ENCODE measurements at regions not wholly inside any gene's neighbourhood (a gene's known extent, or its start where the extent isn't known, plus 50 kb on each side); places are given as distances from the start of the nearest gene placed in this dataset.
A peak's percentile ranks its signal among the peaks of the same experiment; 100 is the strongest.

DNA sequence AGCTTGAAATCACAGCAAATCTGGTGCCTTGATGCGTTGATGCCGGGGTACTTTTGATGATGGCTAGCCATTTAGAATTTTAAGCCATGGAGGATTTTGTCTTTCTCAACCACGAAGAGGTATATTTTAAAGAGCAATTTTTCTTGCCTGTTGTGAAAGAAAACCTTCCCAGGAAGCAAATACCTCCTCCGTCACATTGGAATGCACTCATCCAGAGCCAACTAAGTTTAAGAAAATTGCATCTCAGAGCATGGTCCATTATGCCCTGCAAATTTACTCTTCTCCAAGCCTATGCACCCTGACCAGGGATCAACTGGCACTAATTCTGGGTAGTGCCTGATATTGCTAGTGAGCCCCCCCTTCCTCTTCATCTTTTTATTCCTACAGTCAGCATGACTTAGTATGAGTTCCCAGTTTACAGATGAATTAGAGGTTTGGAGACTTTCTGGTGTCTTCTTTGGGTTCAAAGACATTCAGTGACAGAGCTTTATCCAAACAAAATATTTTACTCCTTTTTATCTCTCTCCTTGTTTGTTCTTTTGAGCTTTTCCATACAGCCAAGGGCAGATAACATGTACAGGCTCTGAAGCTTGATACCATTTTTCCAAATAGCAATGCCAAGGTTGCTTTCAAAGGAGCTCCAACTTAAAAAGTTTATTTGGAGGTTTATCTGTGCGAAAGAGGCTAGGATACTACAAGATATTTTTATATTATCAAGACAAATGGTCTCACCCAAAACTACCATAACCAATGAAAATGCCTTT is 56.6 kb upstream of the ANK3 start:
- intact Hi-C loops (cut with micrococcal nuclease; ENCODE audit: unreplicated experiment): loop anchor here (5.0 kb wide), 1 partner anchor 96 kb away; no protein-coding TSS in a partner anchor
- BruUV-seq (replicated peaks): no TSS peak
- H3K36me3 ChIP-seq (ENCODE audit: insufficient read depth, low read length, poor library complexity, severe bottlenecking): no peaks in the 10 kb centered on the region
- ChIA-PET POLR2A (ENCODE audit: low non-redundant PET) (no interaction called here), CTCF (interaction anchor here (0.7 kb wide), 1 partner anchor 212 kb away, joined by 3 read pairs; no protein-coding TSS in a partner anchor)
- no peaks in the 10 kb centered on the region for H3K27me3 ChIP-seq (replicated peaks; ENCODE audit: insufficient read depth, low read depth, low read length, poor library complexity)
- peaks cover 25% of the 10 kb centered on the region for H3K4me1 ChIP-seq (ENCODE audit: insufficient read depth, low read length, poor library complexity, severe bottlenecking)
- no peak for TF ChIP-seq EZH2 (IDR thresholded peaks at IDR 0.05; ENCODE audit: borderline replicate concordance, low read depth, low read length, poor library complexity, severe bottlenecking)
- TF ChIP-seq, protein P1, sequence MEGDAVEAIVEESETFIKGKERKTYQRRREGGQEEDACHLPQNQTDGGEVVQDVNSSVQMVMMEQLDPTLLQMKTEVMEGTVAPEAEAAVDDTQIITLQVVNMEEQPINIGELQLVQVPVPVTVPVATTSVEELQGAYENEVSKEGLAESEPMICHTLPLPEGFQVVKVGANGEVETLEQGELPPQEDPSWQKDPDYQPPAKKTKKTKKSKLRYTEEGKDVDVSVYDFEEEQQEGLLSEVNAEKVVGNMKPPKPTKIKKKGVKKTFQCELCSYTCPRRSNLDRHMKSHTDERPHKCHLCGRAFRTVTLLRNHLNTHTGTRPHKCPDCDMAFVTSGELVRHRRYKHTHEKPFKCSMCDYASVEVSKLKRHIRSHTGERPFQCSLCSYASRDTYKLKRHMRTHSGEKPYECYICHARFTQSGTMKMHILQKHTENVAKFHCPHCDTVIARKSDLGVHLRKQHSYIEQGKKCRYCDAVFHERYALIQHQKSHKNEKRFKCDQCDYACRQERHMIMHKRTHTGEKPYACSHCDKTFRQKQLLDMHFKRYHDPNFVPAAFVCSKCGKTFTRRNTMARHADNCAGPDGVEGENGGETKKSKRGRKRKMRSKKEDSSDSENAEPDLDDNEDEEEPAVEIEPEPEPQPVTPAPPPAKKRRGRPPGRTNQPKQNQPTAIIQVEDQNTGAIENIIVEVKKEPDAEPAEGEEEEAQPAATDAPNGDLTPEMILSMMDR (conservative IDR thresholded peaks at IDR 0.05; ENCODE audit: low read depth, low read length): no peak
- H3K9me3 ChIP-seq (ENCODE audit: low read depth, low read length, poor library complexity, severe bottlenecking): no peaks in the 10 kb centered on the region
- DNase-seq (ENCODE audit: low spot score): no peak
- H3K27ac ChIP-seq (ENCODE audit: low read depth, low read length, poor library complexity, severe bottlenecking): no peak overlapping the region
- H3K4me3 ChIP-seq (ENCODE audit: low read depth, low read length, poor library complexity, severe bottlenecking): no peak overlapping the region

DNA sequence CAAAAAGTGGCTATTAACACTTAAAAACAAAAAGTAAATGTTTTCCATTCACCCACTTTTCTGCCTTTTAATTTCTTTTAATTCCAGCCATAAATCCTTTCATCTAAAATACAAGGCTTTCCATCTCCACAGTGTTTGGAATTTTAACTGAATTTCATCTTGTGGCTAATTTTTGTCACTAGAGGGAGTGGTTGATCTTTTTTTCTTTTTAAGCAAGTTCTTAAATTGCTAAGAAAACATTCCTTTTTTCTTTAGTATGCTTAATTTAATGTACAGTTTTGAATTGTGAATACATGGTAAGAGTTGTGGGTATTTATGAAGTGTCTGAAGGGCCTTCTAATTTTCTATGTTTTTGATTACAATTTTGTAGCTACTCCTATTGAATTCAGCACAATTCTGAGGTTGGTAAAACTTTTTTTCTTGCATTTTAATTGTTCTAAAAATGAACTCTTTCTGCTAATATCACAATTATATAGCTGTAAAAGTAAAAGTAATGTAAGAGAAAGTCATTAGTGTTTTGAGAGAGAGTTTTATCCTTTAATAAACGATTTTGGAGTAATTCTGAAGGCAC is 54.9 kb upstream of the ANK3 start:
- TF ChIP-seq, protein P1 (conservative IDR thresholded peaks at IDR 0.05; ENCODE audit: low read depth, low read length): peak; percentile 79
- TF ChIP-seq EZH2 (IDR thresholded peaks at IDR 0.05; ENCODE audit: borderline replicate concordance, low read depth, low read length, poor library complexity, severe bottlenecking): no peak
- no peaks in the 10 kb centered on the region for H3K36me3 ChIP-seq (ENCODE audit: insufficient read depth, low read length, poor library complexity, severe bottlenecking)
- intact Hi-C loops (cut with micrococcal nuclease; ENCODE audit: unreplicated experiment): loop anchor here (1.0 to 5.0 kb wide), 4 partner anchors 98 to 817 kb away; no protein-coding TSS in a partner anchor
- no TSS peak for BruUV-seq (replicated peaks)
- CTCF ChIA-PET: no interaction called here
- no peaks in the 10 kb centered on the region for H3K9me3 ChIP-seq (ENCODE audit: low read depth, low read length, poor library complexity, severe bottlenecking)
- H3K4me3 ChIP-seq (ENCODE audit: low read depth, low read length, poor library complexity, severe bottlenecking): no peak overlapping the region
- H3K27ac ChIP-seq (ENCODE audit: low read depth, low read length, poor library complexity, severe bottlenecking): no peak overlapping the region
- DNase-seq (ENCODE audit: low spot score): peak; percentile 68
- peaks cover 25% of the 10 kb centered on the region for H3K4me1 ChIP-seq (ENCODE audit: insufficient read depth, low read length, poor library complexity, severe bottlenecking)
- POLR2A ChIA-PET (ENCODE audit: low non-redundant PET): no interaction called here
- H3K27me3 ChIP-seq (replicated peaks; ENCODE audit: insufficient read depth, low read depth, low read length, poor library complexity): no peaks in the 10 kb centered on the region

DNA sequence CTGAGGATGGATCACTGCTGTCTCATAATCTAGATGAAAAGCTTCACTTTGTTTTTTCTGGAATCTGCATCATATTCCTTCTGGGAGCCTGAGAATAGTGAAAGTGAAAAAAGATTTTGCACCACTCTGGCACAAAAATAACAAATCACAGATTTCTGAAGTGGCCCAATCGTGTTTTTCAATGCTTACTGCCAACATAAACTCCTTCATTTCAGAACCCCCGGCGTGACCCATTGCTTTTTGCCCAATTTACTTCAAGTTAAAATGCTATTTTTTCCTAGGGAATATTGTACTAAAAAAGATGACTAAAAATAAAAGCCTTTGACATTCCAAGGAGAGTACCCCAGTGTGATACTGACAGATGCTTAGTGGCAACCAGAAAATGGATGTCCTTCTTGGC is 53.7 kb upstream of the ANK3 start:
- ChIA-PET CTCF (no interaction called here), POLR2A (ENCODE audit: low non-redundant PET) (no interaction called here)
- BruUV-seq (replicated peaks): no TSS peak
- Histone ChIP-seq H3K9me3 (ENCODE audit: low read depth, low read length, poor library complexity, severe bottlenecking) (no peaks in the 10 kb centered on the region), H3K36me3 (ENCODE audit: insufficient read depth, low read length, poor library complexity, severe bottlenecking) (no peaks in the 10 kb centered on the region), H3K4me1 (ENCODE audit: insufficient read depth, low read length, poor library complexity, severe bottlenecking) (peaks cover 25% of the 10 kb centered on the region), H3K4me3 (ENCODE audit: low read depth, low read length, poor library complexity, severe bottlenecking) (no peak overlapping the region), H3K27me3 (replicated peaks; ENCODE audit: insufficient read depth, low read depth, low read length, poor library complexity) (no peaks in the 10 kb centered on the region), H3K27ac (ENCODE audit: low read depth, low read length, poor library complexity, severe bottlenecking) (no peak overlapping the region)
- DNase-seq (ENCODE audit: low spot score): no peak
- intact Hi-C loops (cut with micrococcal nuclease; ENCODE audit: unreplicated experiment): loop anchor here (5.0 kb wide), 1 partner anchor 816 kb away; no protein-coding TSS in a partner anchor
- no peak for TF ChIP-seq EZH2 (IDR thresholded peaks at IDR 0.05; ENCODE audit: borderline replicate concordance, low read depth, low read length, poor library complexity, severe bottlenecking)
- TF ChIP-seq, protein P1 (conservative IDR thresholded peaks at IDR 0.05; ENCODE audit: low read depth, low read length): no peak

Data from A673 (cell line).